Spleen (tissue), 11 donors: ENCODE measurements at regions not wholly inside any gene's neighbourhood (a gene's known extent, or its start where the extent isn't known, plus 50 kb on each side); places are given as distances from the start of the nearest gene placed in this dataset.

ENCODE experiments used
- DNase-seq: peaks from one replicate; pipeline ENCODE4 v3.0.0-alpha.2; 2020
- H3K27ac ChIP-seq, 8 donors: fragments of 200-600 bp; sonication (generic) in 7 of 8; 1 replicate in 4 of 8; 2 replicates in 4 of 8; pipeline versions ENCODE4 v1.5.0 to v1.8.0; 2016 to 2021; ENCODE audit warnings: inconsistent platforms in 4 of 8, mild to moderate bottlenecking in 4 of 8, moderate library complexity in 1 of 8
- H3K27me3 ChIP-seq, 7 donors: fragments of 200-600 bp; sonication (generic) in 6 of 7; replicated peaks in 1 of 7; 1 replicate in 4 of 7; 2 replicates in 3 of 7; pipeline versions ENCODE4 v1.5.0 to v1.8.0; 2016 to 2021; ENCODE audit warnings: inconsistent platforms in 3 of 7, mild to moderate bottlenecking in 1 of 7
- H3K36me3 ChIP-seq, 6 donors: fragments of 200-600 bp; sonication (generic) in 5 of 6; 1 replicate in 4 of 6; 2 replicates in 2 of 6; pipeline versions ENCODE4 v1.5.0 to v1.8.0; 2016 to 2021; ENCODE audit warnings: inconsistent platforms in 2 of 6
- H3K4me1 ChIP-seq, 6 donors: fragments of 200-600 bp; sonication (generic) in 5 of 6; 1 replicate in 3 of 6; 2 replicates in 3 of 6; pipeline versions ENCODE4 v1.5.0 to v1.8.0; 2016 to 2021; ENCODE audit warnings: inconsistent platforms in 3 of 6
- H3K4me3 ChIP-seq, 8 donors: fragments of 200-600 bp; sonication (generic) in 7 of 8; 1 replicate in 4 of 8; 2 replicates in 4 of 8; pipeline versions ENCODE4 v1.5.0 to v1.8.0; 2016 to 2021; ENCODE audit warnings: inconsistent platforms in 4 of 8, mild to moderate bottlenecking in 4 of 8, moderate library complexity in 2 of 8
- H3K9me3 ChIP-seq, 8 donors: fragments of 200-600 bp; sonication (generic) in 7 of 8; 1 replicate in 4 of 8; 2 replicates in 4 of 8; pipeline versions ENCODE4 v1.5.0 to v1.8.0; 2016 to 2021; ENCODE audit warnings: inconsistent platforms in 4 of 8
- POLR2A ChIP-seq, 3 donors: fragments of 450-650 bp; IDR thresholded peaks; one replicate each; pipeline ENCODE4 v1.5.1; 2017; ENCODE audit warnings: antibody characterized with exemption in 3 of 3, mild to moderate bottlenecking in 1 of 3
- POLR2AphosphoS5 ChIP-seq, 3 donors: sonication (generic); formaldehyde crosslinking; IDR thresholded peaks; one replicate each; pipeline ENCODE4 v1.5.1; 2017; ENCODE audit warnings: antibody characterized with exemption in 3 of 3
- WGBS, 5 donors: extraction: QIAGEN DNeasy Blood & Tissue Kit in 3 of 5; methylation state at CpG; one replicate each; pipeline versions ENCODE4 v1.1.5 to v1.1.7; 2013 to 2018; 5-methylcytosine and 5-hydroxymethylcytosine counted together
- intact Hi-C: fragments of 100-400 bp; cut with DNase I; formaldehyde crosslinking; loops from one replicate; pipeline ENCODE4 v1.15.0; 2023; ENCODE audit warnings: low total_unique reads
- TF ChIP-seq, protein P1 (sequence below), 11 experiments: fragments of 200-600 bp in 7 of 11; fragments of 450-650 bp in 4 of 11; sonication (generic) in 4 of 11; IDR thresholded peaks in 8 of 11; conservative IDR thresholded peaks in 3 of 11; 1 replicate in 7 of 11; 2 replicates in 4 of 11; pipeline versions ENCODE4 v1.4.0 to v1.8.0; 2016 to 2021; ENCODE audit warnings: antibody characterized with exemption in 11 of 11, inconsistent platforms in 4 of 11, mild to moderate bottlenecking in 1 of 11
- donor health status: healthy with polysubstance abuse.
- donor health status: DM: no; HTN: no; CAD: no; lungs with moderate emphysema.
- donor health status: DM: no; HTN: no; CAD: no.
- donor health status: Bipolar disorder and iron deficiency.
- donor health status: healthy.
- donor health status: DM: no; HTN: no; CAD: no.
- donor health status: DM: yes; HTN: yes; CAD: no.

DNA sequence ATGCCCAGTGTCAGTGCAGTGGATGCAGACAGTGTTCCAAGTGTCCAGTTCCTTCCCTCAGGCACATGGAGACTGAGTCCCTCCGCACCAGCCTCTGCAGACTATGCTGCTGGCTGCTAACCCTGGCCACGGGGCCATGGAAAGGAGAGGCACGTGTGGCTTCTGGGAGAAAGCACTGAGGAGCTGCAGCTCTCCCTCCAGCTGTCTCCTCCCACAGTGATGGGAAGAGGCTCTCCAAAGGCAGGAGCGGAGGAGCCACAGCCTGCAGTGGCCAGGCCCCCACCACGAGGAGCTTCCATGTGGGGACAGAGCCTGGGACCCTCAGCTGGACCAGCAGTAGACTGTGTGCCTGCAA, 141.1 kb downstream of the NDUFA10 start:
- no peaks in the 10 kb centered on the region for H3K36me3 ChIP-seq
- no peak overlapping the region for H3K27ac ChIP-seq
- H3K4me1 ChIP-seq = peaks cover 6 to 20% (median 18%) of the 10 kb centered on the region in 6 donors
- H3K9me3 ChIP-seq = peaks cover 13 to 38% (median 33%) of the 10 kb centered on the region in 8 donors
- peaks cover 0 to 23% (median 0%) of the 10 kb centered on the region in 7 donors for H3K27me3 ChIP-seq
- no peak for DNase-seq
- intact Hi-C loops = no loop called here
- no peak overlapping the region for H3K4me3 ChIP-seq
- WGBS, 5 donors = 89 to 100% (median 95%) methylated on average over 5 of the region's 5 CpGs
- TF ChIP-seq POLR2A (IDR thresholded peaks at IDR 0.05) (no peak), POLR2AphosphoS5 (IDR thresholded peaks at IDR 0.05) (no peak)
- TF ChIP-seq, protein P1, sequence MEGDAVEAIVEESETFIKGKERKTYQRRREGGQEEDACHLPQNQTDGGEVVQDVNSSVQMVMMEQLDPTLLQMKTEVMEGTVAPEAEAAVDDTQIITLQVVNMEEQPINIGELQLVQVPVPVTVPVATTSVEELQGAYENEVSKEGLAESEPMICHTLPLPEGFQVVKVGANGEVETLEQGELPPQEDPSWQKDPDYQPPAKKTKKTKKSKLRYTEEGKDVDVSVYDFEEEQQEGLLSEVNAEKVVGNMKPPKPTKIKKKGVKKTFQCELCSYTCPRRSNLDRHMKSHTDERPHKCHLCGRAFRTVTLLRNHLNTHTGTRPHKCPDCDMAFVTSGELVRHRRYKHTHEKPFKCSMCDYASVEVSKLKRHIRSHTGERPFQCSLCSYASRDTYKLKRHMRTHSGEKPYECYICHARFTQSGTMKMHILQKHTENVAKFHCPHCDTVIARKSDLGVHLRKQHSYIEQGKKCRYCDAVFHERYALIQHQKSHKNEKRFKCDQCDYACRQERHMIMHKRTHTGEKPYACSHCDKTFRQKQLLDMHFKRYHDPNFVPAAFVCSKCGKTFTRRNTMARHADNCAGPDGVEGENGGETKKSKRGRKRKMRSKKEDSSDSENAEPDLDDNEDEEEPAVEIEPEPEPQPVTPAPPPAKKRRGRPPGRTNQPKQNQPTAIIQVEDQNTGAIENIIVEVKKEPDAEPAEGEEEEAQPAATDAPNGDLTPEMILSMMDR (IDR thresholded peaks at IDR 0.05 in 8 of 11, conservative IDR thresholded peaks at IDR 0.05 in 3 of 11) = no peak

DNA sequence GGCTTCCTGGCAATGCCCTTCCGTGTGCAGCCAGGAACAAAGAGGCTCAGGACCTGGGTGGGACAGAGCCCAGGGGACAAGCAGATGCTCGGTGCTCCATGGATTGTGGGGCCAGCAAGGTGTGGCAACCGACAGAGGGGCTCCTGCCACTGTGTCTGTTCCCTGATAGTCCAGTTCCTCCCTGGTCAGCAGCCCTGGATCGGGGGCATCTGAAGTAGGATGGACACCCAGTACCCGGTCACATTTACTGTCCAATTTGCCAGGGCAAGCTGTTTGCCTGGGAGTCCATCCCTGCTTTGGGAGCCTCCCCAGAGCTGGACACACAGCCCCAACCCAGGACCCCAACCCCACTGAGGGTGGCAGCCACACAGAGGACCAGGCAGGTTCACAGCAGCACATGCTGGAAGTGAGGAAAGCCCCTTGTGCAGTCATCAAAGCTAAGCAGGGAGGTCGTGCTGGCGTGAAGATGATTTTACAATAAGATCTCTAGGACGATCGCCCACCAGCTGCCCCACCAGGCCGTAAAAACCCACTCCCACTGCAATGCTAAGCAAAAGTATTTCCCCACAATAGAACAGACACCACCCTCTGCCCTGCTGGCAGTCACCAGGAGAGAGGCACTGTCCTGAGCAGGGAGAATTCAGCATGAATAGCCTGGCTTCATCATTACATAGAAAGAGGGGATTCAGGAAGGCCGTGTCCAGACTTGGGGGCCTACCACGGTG, 141.7 kb downstream of the NDUFA10 start:
- intact Hi-C loops = no loop called here
- DNase-seq = no peak
- 77 to 91% (median 90%) methylated on average over 10 to 12 of the region's 12 CpGs for WGBS, 5 donors
- TF ChIP-seq, protein P1 (IDR thresholded peaks at IDR 0.05 in 8 of 11, conservative IDR thresholded peaks at IDR 0.05 in 3 of 11) = no peak
- TF ChIP-seq POLR2AphosphoS5 (IDR thresholded peaks at IDR 0.05) (no peak), POLR2A (IDR thresholded peaks at IDR 0.05) (no peak)
- H3K4me3 ChIP-seq = no peak overlapping the region
- H3K9me3 ChIP-seq = peaks cover 13 to 38% (median 33%) of the 10 kb centered on the region in 8 donors
- peaks cover 0 to 23% (median 0%) of the 10 kb centered on the region in 7 donors for H3K27me3 ChIP-seq
- H3K4me1 ChIP-seq = peaks cover 6 to 20% (median 18%) of the 10 kb centered on the region in 6 donors
- H3K27ac ChIP-seq = no peak overlapping the region
- H3K36me3 ChIP-seq = no peaks in the 10 kb centered on the region

DNA sequence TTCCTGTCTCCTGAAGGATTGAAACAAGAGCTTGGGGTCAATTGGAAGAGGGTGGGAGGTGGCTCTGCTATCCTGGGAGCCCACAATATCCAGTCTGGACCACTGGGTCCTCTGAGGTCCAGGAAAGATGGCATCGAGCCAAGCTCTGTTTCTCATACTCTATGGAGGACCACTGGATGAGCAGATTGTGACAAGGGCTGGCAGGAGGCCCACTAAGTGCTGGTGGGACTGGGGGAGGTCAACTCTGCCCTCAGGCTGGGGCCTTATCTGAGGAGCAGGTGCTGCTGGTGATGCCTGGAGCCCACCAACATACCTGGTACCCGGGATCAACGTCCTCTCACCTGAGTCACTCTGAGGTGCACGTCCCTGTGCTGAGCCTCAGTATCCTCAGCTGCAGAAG, 142.4 kb downstream of the NDUFA10 start:
- Histone ChIP-seq H3K36me3 (no peaks in the 10 kb centered on the region), H3K27ac (no peak overlapping the region), H3K4me3 (no peak overlapping the region), H3K4me1 (peaks cover 6 to 20% (median 18%) of the 10 kb centered on the region in 6 donors), H3K27me3 (peaks cover 0 to 23% (median 0%) of the 10 kb centered on the region in 7 donors), H3K9me3 (peaks cover 13 to 38% (median 33%) of the 10 kb centered on the region in 8 donors)
- 82 to 87% (median 85%) methylated on average over 4 of the region's 4 CpGs for WGBS, 5 donors
- intact Hi-C loops = no loop called here
- TF ChIP-seq, protein P1 (IDR thresholded peaks at IDR 0.05 in 8 of 11, conservative IDR thresholded peaks at IDR 0.05 in 3 of 11) = no peak
- TF ChIP-seq POLR2AphosphoS5 (IDR thresholded peaks at IDR 0.05) (no peak), POLR2A (IDR thresholded peaks at IDR 0.05) (no peak)
- DNase-seq = no peak

DNA sequence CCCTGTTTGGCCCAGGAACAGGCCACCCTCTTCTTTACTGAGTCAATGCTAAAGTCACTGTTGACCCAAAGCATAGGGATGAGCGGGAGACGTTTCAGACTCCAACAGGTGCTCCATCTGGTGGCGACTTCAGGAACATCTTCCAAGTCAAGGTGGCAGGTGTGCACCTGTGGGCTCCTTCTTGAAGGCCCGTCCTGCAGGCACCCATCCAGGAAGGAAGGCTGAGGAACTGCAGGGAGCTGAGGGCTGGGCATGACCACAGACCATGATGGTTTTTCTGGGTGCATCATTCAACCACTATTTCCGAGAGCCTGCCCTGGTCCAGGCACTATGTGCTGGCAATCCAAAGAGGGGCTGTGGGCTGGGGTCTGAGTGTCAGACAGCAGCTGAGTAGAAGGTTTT, 142.8 kb downstream of the NDUFA10 start:
- intact Hi-C loops = no loop called here
- no peak for DNase-seq
- peaks cover 0 to 23% (median 0%) of the 10 kb centered on the region in 7 donors for H3K27me3 ChIP-seq
- peaks cover 13 to 38% (median 33%) of the 10 kb centered on the region in 8 donors for H3K9me3 ChIP-seq
- no peak for TF ChIP-seq POLR2A (IDR thresholded peaks at IDR 0.05)
- TF ChIP-seq, protein P1 (IDR thresholded peaks at IDR 0.05 in 8 of 11, conservative IDR thresholded peaks at IDR 0.05 in 3 of 11) = peak; percentile 59 to 85 (median 70)
- no peak for TF ChIP-seq POLR2AphosphoS5 (IDR thresholded peaks at IDR 0.05)
- H3K27ac ChIP-seq = peak overlapping the region in 4 of 8 donors; percentile 45 to 76 (median 66)
- H3K36me3 ChIP-seq = no peaks in the 10 kb centered on the region
- H3K4me3 ChIP-seq = no peak overlapping the region
- WGBS, 5 donors = 22 to 38% (median 26%) methylated on average over 4 to 5 of the region's 5 CpGs
- H3K4me1 ChIP-seq = peaks cover 6 to 20% (median 18%) of the 10 kb centered on the region in 6 donors
